Coronary artery (tissue), 2 donors: ENCODE measurements at regions not wholly inside any gene's neighbourhood (a gene's known extent, or its start where the extent isn't known, plus 50 kb on each side); places are given as distances from the start of the nearest gene placed in this dataset.

Experiments
- DNase-seq: peaks from one replicate; pipeline ENCODE4 v3.0.0-alpha.2; 2017; ENCODE audit warnings: low spot score
- H3K27ac ChIP-seq, 2 donors: fragments of 200-600 bp; sonication (generic); one replicate each; pipeline ENCODE4 v1.5.1; 2016 to 2019
- H3K4me3 ChIP-seq: fragments of 200-600 bp; sonication (generic); 2 replicates; pipeline ENCODE4 v1.5.1; 2016; ENCODE audit warnings: mild to moderate bottlenecking, moderate library complexity
- CTCF ChIP-seq: fragments of 200-600 bp; sonication (generic); IDR thresholded peaks from one replicate; pipeline ENCODE4 v1.5.1; 2019; ENCODE audit warnings: antibody characterized with exemption

GRCh38 chr4:77305766-77306165 is 148.8 kb downstream of the CCNG2 start:
- H3K27ac ChIP-seq = no peak overlapping the region
- no peak for DNase-seq
- no peak for TF ChIP-seq CTCF

GRCh38 chr4:77306496-77306895 is 149.5 kb downstream of the CCNG2 start:
- no peak for TF ChIP-seq CTCF
- DNase-seq = no peak
- no peak overlapping the region for H3K27ac ChIP-seq
- no peak overlapping the region for H3K4me3 ChIP-seq

More at GRCh38 chr4:77305766-77306165, 148.8 kb downstream of the CCNG2 start:
- H3K4me3 ChIP-seq = no peak overlapping the region

GRCh38 chr4:77308843-77309242 is 151.8 kb downstream of the CCNG2 start:
- no peak overlapping the region for H3K27ac ChIP-seq
- no peak overlapping the region for H3K4me3 ChIP-seq
- no peak for DNase-seq
- no peak for TF ChIP-seq CTCF

GRCh38 chr4:77309496-77309895 is 152.5 kb downstream of the CCNG2 start:
- Histone ChIP-seq H3K27ac (no peak overlapping the region), H3K4me3 (no peak overlapping the region)
- TF ChIP-seq CTCF = no peak
- DNase-seq = no peak

- Histone ChIP-seq H3K27ac (no peak overlapping the region), H3K4me3 (no peak overlapping the region)
- no peak for TF ChIP-seq CTCF
- DNase-seq = no peak
Measured at GRCh38 chr4:77310931-77311330, 153.9 kb downstream of the CCNG2 start.

- TF ChIP-seq CTCF = no peak
- H3K4me3 ChIP-seq = no peak overlapping the region
- DNase-seq = no peak
- no peak overlapping the region for H3K27ac ChIP-seq
Measured at GRCh38 chr4:77314697-77315096, 157.7 kb downstream of the CCNG2 start.

- TF ChIP-seq CTCF = no peak
- Histone ChIP-seq H3K4me3 (no peak overlapping the region), H3K27ac (no peak overlapping the region)
- no peak for DNase-seq
Measured at GRCh38 chr4:77327151-77327550, 170.1 kb downstream of the CCNG2 start.
